Keratinocyte (primary cell): ENCODE measurements at regions not wholly inside any gene's neighbourhood (a gene's known extent, or its start where the extent isn't known, plus 50 kb on each side); places are given as distances from the start of the nearest gene placed in this dataset.

Experiments used
- DNase-seq: peaks from one replicate; pipeline ENCODE4 v3.0.0-alpha.2; 2011; ENCODE audit warnings: low read depth, missing footprints, low spot score
- FAIRE-seq: peaks from 2 replicates; lab custom pipeline; 2011; peaks lifted over from hg19 to GRCh38; lab: Jason Lieb, UNC
- H2AFZ ChIP-seq: 2 replicates; pipeline ENCODE4 v1.6.0; 2012; ENCODE audit warnings: low read length, control low read depth, inconsistent platforms; ENCODE audit not compliant: control insufficient read depth
- H3K27ac ChIP-seq: 2 replicates; pipeline ENCODE4 v1.5.1; 2011; ENCODE audit warnings: low read length; ENCODE audit not compliant: control insufficient read depth, insufficient read depth
- H3K27me3 ChIP-seq: 3 replicates; pipeline ENCODE4 v1.6.0; 2011; ENCODE audit warnings: low read length; ENCODE audit not compliant: control insufficient read depth, insufficient read depth; ENCODE audit errors: extremely low read depth
- H3K36me3 ChIP-seq, 2 experiments: 2 replicates in 1 of 2; 3 replicates in 1 of 2; pipeline ENCODE4 v1.5.1; 2011; ENCODE audit warnings: low read length in 2 of 2, mild to moderate bottlenecking in 1 of 2; ENCODE audit not compliant: control insufficient read depth in 2 of 2, insufficient read depth in 2 of 2; ENCODE audit errors: extremely low read depth in 1 of 2
- H3K4me1 ChIP-seq: 3 replicates; pipeline ENCODE4 v1.5.1; 2011; ENCODE audit warnings: low read length; ENCODE audit not compliant: control insufficient read depth, insufficient read depth; ENCODE audit errors: extremely low read depth
- H3K4me2 ChIP-seq: 3 replicates; pipeline ENCODE4 v1.6.0; 2011; ENCODE audit warnings: low read depth, low read length; ENCODE audit not compliant: control insufficient read depth, insufficient read depth; ENCODE audit errors: extremely low read depth
- H3K4me3 ChIP-seq, 3 experiments: fragments of 200-600 bp in 1 of 3; sonication (generic) in 1 of 3; 2 replicates in 2 of 3; 3 replicates in 1 of 3; pipeline ENCODE4 v1.5.1; 2011 to 2016; ENCODE audit warnings: low read length in 3 of 3, mild to moderate bottlenecking in 3 of 3, control low read depth in 2 of 3, inconsistent platforms in 1 of 3, low read depth in 1 of 3, mixed read lengths in 1 of 3, mixed run types in 1 of 3, moderate library complexity in 1 of 3; ENCODE audit not compliant: control insufficient read depth in 2 of 3, insufficient read depth in 2 of 3; ENCODE audit errors: extremely low read depth in 1 of 3
- H3K79me2 ChIP-seq: 2 replicates; pipeline ENCODE4 v1.6.0; 2012; ENCODE audit warnings: low read length; ENCODE audit not compliant: control insufficient read depth, insufficient read depth
- H3K9ac ChIP-seq: 3 replicates; pipeline ENCODE4 v1.6.0; 2011; ENCODE audit warnings: low read length; ENCODE audit not compliant: control insufficient read depth, insufficient read depth; ENCODE audit errors: extremely low read depth
- H3K9me1 ChIP-seq: 3 replicates; pipeline ENCODE4 v1.6.0; 2011; ENCODE audit warnings: low read length; ENCODE audit not compliant: control insufficient read depth, insufficient read depth; ENCODE audit errors: extremely low read depth
- H3K9me3 ChIP-seq: 2 replicates; pipeline ENCODE4 v1.5.1; 2012; ENCODE audit warnings: low read depth, low read length; ENCODE audit not compliant: control insufficient read depth
- H4K20me1 ChIP-seq: 3 replicates; pipeline ENCODE4 v1.6.0; 2011; ENCODE audit warnings: low read length; ENCODE audit not compliant: control insufficient read depth, insufficient read depth; ENCODE audit errors: extremely low read depth
- CTCF ChIP-seq, 3 experiments: IDR thresholded peaks in 1 of 3; conservative IDR thresholded peaks in 1 of 3; optimal IDR thresholded peaks in 1 of 3; 2 replicates in 2 of 3; 3 replicates in 1 of 3; pipeline versions ENCODE3 to v1.5.1; 2011; ENCODE audit warnings: low read length in 3 of 3, mild to moderate bottlenecking in 3 of 3, moderate library complexity in 2 of 3, control low read depth in 1 of 3, inconsistent platforms in 1 of 3; ENCODE audit not compliant: insufficient read depth in 2 of 3; ENCODE audit errors: extremely low read depth in 1 of 3
- EZH2 ChIP-seq: IDR thresholded peaks from one replicate; pipeline ENCODE4 v1.6.1; 2012; ENCODE audit warnings: inconsistent platforms, mild to moderate bottlenecking, low read length, moderate library complexity
- dilution Hi-C: fragments of 300-500 bp; cut with MboI; formaldehyde crosslinking; loops from one replicate; pipeline ENCODE4 v1.7.0; 2020; ENCODE audit warnings: low sequenced_read_pairs; ENCODE audit not compliant: extremely low pct_ligation_motif_present

- dilution Hi-C loops: no loop called here
Observed at GRCh38 chr13:63864171-63864902, 2448.7 kb upstream of the PCDH20 start.

GRCh38 chr13:63855457-63856118 is 2439.9 kb upstream of the PCDH20 start:
- peaks cover 1% of the 10 kb centered on the region for H3K9me3 ChIP-seq
- no peak overlapping the region for H3K9ac ChIP-seq
- no peak overlapping the region for H3K4me3 ChIP-seq
- H3K36me3 ChIP-seq: no peaks in the 10 kb centered on the region
- DNase-seq (no peak), FAIRE-seq (no peak)
- H3K4me1 ChIP-seq: no peaks in the 10 kb centered on the region
- TF ChIP-seq CTCF (optimal IDR thresholded peaks at IDR 0.05 in 1 of 3, IDR thresholded peaks at IDR 0.05 in 1 of 3, conservative IDR thresholded peaks at IDR 0.05 in 1 of 3; ENCODE audit: extremely low read depth in 1 of 3, insufficient read depth in 2 of 3, low read length in 3 of 3) (no peak), EZH2 (no peak)
- dilution Hi-C loops: no loop called here
- H3K27ac ChIP-seq: no peak overlapping the region
- no peaks in the 10 kb centered on the region for H3K79me2 ChIP-seq
- H3K4me2 ChIP-seq: no peak overlapping the region
- H3K9me1 ChIP-seq: no peaks in the 10 kb centered on the region
- H3K27me3 ChIP-seq: no peaks in the 10 kb centered on the region
- H4K20me1 ChIP-seq: no peaks in the 10 kb centered on the region
- H2AFZ ChIP-seq: no peak overlapping the region

More at GRCh38 chr13:63864171-63864902, 2448.7 kb upstream of the PCDH20 start:
- no peaks in the 10 kb centered on the region for H3K9me1 ChIP-seq
- H4K20me1 ChIP-seq: no peaks in the 10 kb centered on the region
- no peaks in the 10 kb centered on the region for H3K79me2 ChIP-seq
- H3K4me3 ChIP-seq: no peak overlapping the region
- H3K27ac ChIP-seq: no peak overlapping the region
- H3K9ac ChIP-seq: no peak overlapping the region
- DNase-seq (no peak), FAIRE-seq (no peak)
- no peaks in the 10 kb centered on the region for H3K27me3 ChIP-seq
- H3K4me2 ChIP-seq: no peak overlapping the region
- H3K36me3 ChIP-seq: no peaks in the 10 kb centered on the region
- H3K9me3 ChIP-seq: peaks cover 1% of the 10 kb centered on the region
- H3K4me1 ChIP-seq: no peaks in the 10 kb centered on the region
- TF ChIP-seq EZH2 (no peak), CTCF (optimal IDR thresholded peaks at IDR 0.05 in 1 of 3, IDR thresholded peaks at IDR 0.05 in 1 of 3, conservative IDR thresholded peaks at IDR 0.05 in 1 of 3; ENCODE audit: extremely low read depth in 1 of 3, insufficient read depth in 2 of 3, low read length in 3 of 3) (no peak)
- H2AFZ ChIP-seq: no peak overlapping the region
